Neural cell (in vitro differentiated cells): ENCODE measurements at regions not wholly inside any gene's neighbourhood (a gene's known extent, or its start where the extent isn't known, plus 50 kb on each side); places are given as distances from the start of the nearest gene placed in this dataset.

Experiments used
- H2AFZ ChIP-seq: fragments of 200-600, 300-800 bp; sonication (generic), shearing (Covaris generic); 2 replicates; pipeline ENCODE4 v1.6.0; 2014; ENCODE audit warnings: low read depth, mild to moderate bottlenecking, antibody characterized with exemption, low read length, moderate library complexity
- H3F3A ChIP-seq: fragments of 200-600 bp; shearing (Covaris generic); 2 replicates; pipeline ENCODE4 v1.6.1; 2016; ENCODE audit warnings: mild to moderate bottlenecking, moderate library complexity, mixed read lengths, antibody characterized with exemption, low read length; ENCODE audit not compliant: insufficient read depth, poor library complexity, severe bottlenecking
- H3K27ac ChIP-seq: fragments of 200-600, 300-800 bp; sonication (generic), shearing (Covaris generic); 2 replicates; pipeline ENCODE4 v1.5.1; 2014; ENCODE audit warnings: mild to moderate bottlenecking, low read length, moderate library complexity
- H3K27me3 ChIP-seq: fragments of 300-800, 200-600 bp; sonication (generic), shearing (Covaris generic); 2 replicates; pipeline ENCODE4 v1.6.0; 2014; ENCODE audit warnings: mild to moderate bottlenecking, low read depth, low read length, moderate library complexity; ENCODE audit not compliant: insufficient read depth
- H3K36me3 ChIP-seq: fragments of 300-800, 200-600 bp; sonication (generic), shearing (Covaris generic); 2 replicates; pipeline ENCODE4 v1.5.1; 2014; ENCODE audit warnings: mild to moderate bottlenecking, antibody characterized with exemption, low read length, moderate library complexity; ENCODE audit not compliant: insufficient read depth
- H3K4me2 ChIP-seq: fragments of 300-800, 200-600 bp; sonication (generic), shearing (Covaris generic); 2 replicates; pipeline ENCODE4 v1.6.0; 2014; ENCODE audit warnings: mild to moderate bottlenecking, low read length
- H3K4me3 ChIP-seq: fragments of 300-800, 200-600 bp; sonication (generic), shearing (Covaris generic); 2 replicates; pipeline ENCODE4 v1.5.1; 2014; ENCODE audit warnings: mild to moderate bottlenecking, low read length, moderate library complexity
- H3K79me2 ChIP-seq: fragments of 200-600 bp; shearing (Covaris generic); replicated peaks from 2 replicates; pipeline ENCODE4 v1.6.0; 2014; ENCODE audit warnings: mild to moderate bottlenecking, low read length, moderate library complexity; ENCODE audit not compliant: insufficient read depth
- H3K9ac ChIP-seq: fragments of 300-800, 200-600 bp; sonication (generic), shearing (Covaris generic); 2 replicates; pipeline ENCODE4 v1.6.1; 2016; ENCODE audit warnings: mild to moderate bottlenecking, low read length, mixed read lengths
- H3K9me2 ChIP-seq: fragments of 200-600 bp; shearing (Covaris generic); 2 replicates; pipeline ENCODE4 v1.6.1; 2016; ENCODE audit warnings: mild to moderate bottlenecking, low read length, mixed read lengths; ENCODE audit not compliant: insufficient read depth
- H3K9me3 ChIP-seq: fragments of 200-600, 300-800 bp; sonication (generic), shearing (Covaris generic); 2 replicates; pipeline ENCODE4 v1.6.1; 2016; ENCODE audit warnings: mild to moderate bottlenecking, mixed run types, low read length, moderate library complexity, mixed read lengths
- H4K20me1 ChIP-seq: fragments of 200-600 bp; shearing (Covaris generic); 2 replicates; pipeline ENCODE4 v1.6.1; 2016; ENCODE audit warnings: mild to moderate bottlenecking, mixed run types; ENCODE audit not compliant: insufficient read depth
- CTCF ChIP-seq: fragments of 450-650 bp; IDR thresholded peaks from 2 replicates; pipeline ENCODE4 v1.5.1; 2014; ENCODE audit warnings: antibody characterized with exemption, mild to moderate bottlenecking, moderate library complexity; ENCODE audit not compliant: poor library complexity, severe bottlenecking
- EP300 ChIP-seq: fragments of 450-650 bp; conservative IDR thresholded peaks from 2 replicates; pipeline ENCODE4 v1.6.1; 2014; ENCODE audit warnings: antibody characterized with exemption, mild to moderate bottlenecking, moderate library complexity; ENCODE audit not compliant: poor library complexity, severe bottlenecking
- EZH2 ChIP-seq: fragments of 200-600, 300-800 bp; shearing (Covaris generic), sonication (generic); IDR thresholded peaks from 2 replicates; pipeline ENCODE4 v1.6.1; 2014; ENCODE audit warnings: antibody characterized with exemption, low read length, borderline replicate concordance, mild to moderate bottlenecking; ENCODE audit not compliant: insufficient read depth, poor library complexity, severe bottlenecking
- MXI1 ChIP-seq: fragments of 450-650 bp; conservative IDR thresholded peaks from 2 replicates; pipeline ENCODE4 v1.6.1; 2014; ENCODE audit warnings: antibody characterized with exemption, mild to moderate bottlenecking; ENCODE audit not compliant: poor library complexity, severe bottlenecking
- POLR2AphosphoS5 ChIP-seq: IDR thresholded peaks from 2 replicates; pipeline ENCODE4 v1.6.1; 2012
- RAD21 ChIP-seq: fragments of 450-650 bp; conservative IDR thresholded peaks from 2 replicates; pipeline ENCODE4 v1.6.1; 2014; ENCODE audit warnings: antibody characterized with exemption, mild to moderate bottlenecking, moderate library complexity
- SMC3 ChIP-seq: fragments of 450-650 bp; conservative IDR thresholded peaks from 2 replicates; pipeline ENCODE4 v1.6.1; 2014; ENCODE audit warnings: antibody characterized with exemption, mild to moderate bottlenecking, moderate library complexity; ENCODE audit not compliant: poor library complexity
- TAF1 ChIP-seq: IDR thresholded peaks from 2 replicates; pipeline ENCODE4 v1.6.1; 2012; ENCODE audit warnings: low read depth
- TF ChIP-seq, protein P1 (sequence below): IDR thresholded peaks from 2 replicates; pipeline ENCODE4 v1.6.1; 2012; ENCODE audit warnings: borderline replicate concordance

GRCh38 chr1:196144588-196144987, 463.7 kb downstream of the KCNT2 start:
- H3K4me3 ChIP-seq: no peak overlapping the region
- TF ChIP-seq EP300 (no peak), EZH2 (no peak), SMC3 (no peak), TAF1 (no peak), MXI1 (no peak), CTCF (no peak), POLR2AphosphoS5 (no peak), RAD21 (no peak)
- TF ChIP-seq, protein P1, sequence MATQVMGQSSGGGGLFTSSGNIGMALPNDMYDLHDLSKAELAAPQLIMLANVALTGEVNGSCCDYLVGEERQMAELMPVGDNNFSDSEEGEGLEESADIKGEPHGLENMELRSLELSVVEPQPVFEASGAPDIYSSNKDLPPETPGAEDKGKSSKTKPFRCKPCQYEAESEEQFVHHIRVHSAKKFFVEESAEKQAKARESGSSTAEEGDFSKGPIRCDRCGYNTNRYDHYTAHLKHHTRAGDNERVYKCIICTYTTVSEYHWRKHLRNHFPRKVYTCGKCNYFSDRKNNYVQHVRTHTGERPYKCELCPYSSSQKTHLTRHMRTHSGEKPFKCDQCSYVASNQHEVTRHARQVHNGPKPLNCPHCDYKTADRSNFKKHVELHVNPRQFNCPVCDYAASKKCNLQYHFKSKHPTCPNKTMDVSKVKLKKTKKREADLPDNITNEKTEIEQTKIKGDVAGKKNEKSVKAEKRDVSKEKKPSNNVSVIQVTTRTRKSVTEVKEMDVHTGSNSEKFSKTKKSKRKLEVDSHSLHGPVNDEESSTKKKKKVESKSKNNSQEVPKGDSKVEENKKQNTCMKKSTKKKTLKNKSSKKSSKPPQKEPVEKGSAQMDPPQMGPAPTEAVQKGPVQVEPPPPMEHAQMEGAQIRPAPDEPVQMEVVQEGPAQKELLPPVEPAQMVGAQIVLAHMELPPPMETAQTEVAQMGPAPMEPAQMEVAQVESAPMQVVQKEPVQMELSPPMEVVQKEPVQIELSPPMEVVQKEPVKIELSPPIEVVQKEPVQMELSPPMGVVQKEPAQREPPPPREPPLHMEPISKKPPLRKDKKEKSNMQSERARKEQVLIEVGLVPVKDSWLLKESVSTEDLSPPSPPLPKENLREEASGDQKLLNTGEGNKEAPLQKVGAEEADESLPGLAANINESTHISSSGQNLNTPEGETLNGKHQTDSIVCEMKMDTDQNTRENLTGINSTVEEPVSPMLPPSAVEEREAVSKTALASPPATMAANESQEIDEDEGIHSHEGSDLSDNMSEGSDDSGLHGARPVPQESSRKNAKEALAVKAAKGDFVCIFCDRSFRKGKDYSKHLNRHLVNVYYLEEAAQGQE: no peak
- no peaks in the 10 kb centered on the region for H3F3A ChIP-seq
- H2AFZ ChIP-seq: no peak overlapping the region
- H3K9me3 ChIP-seq: no peaks in the 10 kb centered on the region
- no peak overlapping the region for H3K9ac ChIP-seq
- no peaks in the 10 kb centered on the region for H3K36me3 ChIP-seq
- no peaks in the 10 kb centered on the region for H3K9me2 ChIP-seq
- no peak overlapping the region for H3K4me2 ChIP-seq
- no peak overlapping the region for H3K27ac ChIP-seq
- no peaks in the 10 kb centered on the region for H4K20me1 ChIP-seq
- H3K27me3 ChIP-seq: no peaks in the 10 kb centered on the region
- H3K79me2 ChIP-seq: no peaks in the 10 kb centered on the region

GRCh38 chr1:196143602-196144342, 464.5 kb downstream of the KCNT2 start:
- Histone ChIP-seq H3F3A (no peaks in the 10 kb centered on the region), H3K27me3 (no peaks in the 10 kb centered on the region), H3K27ac (no peak overlapping the region), H4K20me1 (no peaks in the 10 kb centered on the region), H2AFZ (no peak overlapping the region), H3K4me2 (no peak overlapping the region), H3K9me2 (no peaks in the 10 kb centered on the region), H3K79me2 (no peaks in the 10 kb centered on the region), H3K9ac (no peak overlapping the region), H3K4me3 (no peak overlapping the region), H3K36me3 (no peaks in the 10 kb centered on the region), H3K9me3 (no peaks in the 10 kb centered on the region)
- TF ChIP-seq CTCF: no peak
- no peak for TF ChIP-seq EZH2
- TF ChIP-seq, protein P1: no peak
- TF ChIP-seq EP300: no peak
- no peak for TF ChIP-seq SMC3
- TF ChIP-seq TAF1: no peak
- TF ChIP-seq RAD21: no peak
- TF ChIP-seq MXI1: no peak
- no peak for TF ChIP-seq POLR2AphosphoS5
